IPS DF 4.7 (cell line): ENCODE measurements at regions not wholly inside any gene's neighbourhood (a gene's known extent, or its start where the extent isn't known, plus 50 kb on each side); places are given as distances from the start of the nearest gene placed in this dataset.

Source experiments
- DNase-seq: peaks from one replicate; pipeline ENCODE4 v3.0.0-alpha.2; 2013; ENCODE audit warnings: low spot score; ENCODE audit errors: extremely low read depth

GRCh38 chr15:87365186-87365585, 891.4 kb downstream of the NTRK3 start:
- DNase-seq, result no peak

GRCh38 chr15:87362531-87362930, 894.0 kb downstream of the NTRK3 start:
- no peak for DNase-seq

GRCh38 chr15:87357637-87358313, 898.8 kb downstream of the NTRK3 start:
- DNase-seq, result no peak

- no peak for DNase-seq
Observed at GRCh38 chr15:87355946-87356345, 900.6 kb downstream of the NTRK3 start.

- no peak for DNase-seq
Observed at GRCh38 chr15:87354661-87355410, 901.7 kb downstream of the NTRK3 start.

GRCh38 chr15:87349181-87349580, 907.4 kb downstream of the NTRK3 start:
- no peak for DNase-seq

GRCh38 chr15:87348746-87349145, 907.8 kb downstream of the NTRK3 start:
- no peak for DNase-seq

- DNase-seq, result no peak
Observed at GRCh38 chr15:87347806-87348515, 908.6 kb downstream of the NTRK3 start.

GRCh38 chr15:87345961-87346360, 910.6 kb downstream of the NTRK3 start:
- DNase-seq, result no peak

- DNase-seq, result no peak
Observed at GRCh38 chr15:87343966-87344365, 912.6 kb downstream of the NTRK3 start.

- DNase-seq, result no peak
Observed at GRCh38 chr15:87340370-87340769, 916.2 kb downstream of the NTRK3 start.

- DNase-seq, result no peak
Observed at GRCh38 chr15:87326269-87326668, 930.3 kb downstream of the NTRK3 start.

- no peak for DNase-seq
Observed at GRCh38 chr15:87322870-87323269, 933.7 kb downstream of the NTRK3 start.

GRCh38 chr15:87322265-87322664, 934.3 kb downstream of the NTRK3 start:
- DNase-seq, result no peak

- DNase-seq, result no peak
Observed at GRCh38 chr15:87317900-87318299, 938.6 kb downstream of the NTRK3 start.

- DNase-seq, result no peak
Observed at GRCh38 chr15:87312221-87312620, 944.3 kb downstream of the NTRK3 start.

- no peak for DNase-seq
Observed at GRCh38 chr15:87300146-87300545, 956.4 kb downstream of the NTRK3 start.

- no peak for DNase-seq
Observed at GRCh38 chr15:87294854-87295253, 961.7 kb downstream of the NTRK3 start.

- no peak for DNase-seq
Observed at GRCh38 chr15:87293031-87293430, 963.5 kb downstream of the NTRK3 start.

- DNase-seq, result no peak
Observed at GRCh38 chr15:87287156-87287555, 969.4 kb downstream of the NTRK3 start.

- DNase-seq, result no peak
Observed at GRCh38 chr15:87269566-87269965, 987.0 kb downstream of the NTRK3 start.

- DNase-seq, result no peak
Observed at GRCh38 chr15:87268675-87269074, 987.9 kb downstream of the NTRK3 start.
